GM19395 (cell line): ENCODE measurements at regions not wholly inside any gene's neighbourhood (a gene's known extent, or its start where the extent isn't known, plus 50 kb on each side); places are given as distances from the start of the nearest gene placed in this dataset.
A peak's percentile ranks its signal among the peaks of the same experiment; 100 is the strongest.

Source experiments
- ATAC-seq: cut with Tn5 transposase; IDR thresholded peaks from one replicate; pipeline ENCODE4 v1.9.1; 2021; ENCODE audit warnings: mild to moderate bottlenecking, moderate library complexity; ENCODE audit not compliant: unreplicated experiment

- no peak for ATAC-seq
These were observed 132.7 kb upstream of the SESN3 start for GRCh38 chr11:95363708-95364107.

GRCh38 chr11:95363164-95363563, 132.2 kb upstream of the SESN3 start:
- no peak for ATAC-seq

DNA sequence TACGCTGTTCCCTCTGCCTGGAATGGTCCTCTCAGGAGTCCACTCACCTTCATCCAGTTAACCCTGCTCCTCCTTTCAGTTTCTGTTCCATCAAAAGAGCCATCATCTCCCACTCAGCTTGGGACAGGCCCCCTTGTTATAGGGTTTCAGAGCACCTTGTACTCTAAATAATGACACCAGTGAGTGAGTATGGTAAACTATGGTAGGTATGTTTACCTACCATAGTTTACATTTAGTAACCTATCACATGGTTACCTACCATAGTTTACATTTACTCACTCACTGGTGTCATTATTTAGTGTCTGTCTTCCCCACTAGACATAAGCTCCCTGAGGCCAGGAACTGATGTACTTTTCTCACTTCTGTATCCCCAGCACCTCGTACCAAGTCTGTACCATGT, 130.2 kb upstream of the SESN3 start:
- no peak for ATAC-seq

DNA sequence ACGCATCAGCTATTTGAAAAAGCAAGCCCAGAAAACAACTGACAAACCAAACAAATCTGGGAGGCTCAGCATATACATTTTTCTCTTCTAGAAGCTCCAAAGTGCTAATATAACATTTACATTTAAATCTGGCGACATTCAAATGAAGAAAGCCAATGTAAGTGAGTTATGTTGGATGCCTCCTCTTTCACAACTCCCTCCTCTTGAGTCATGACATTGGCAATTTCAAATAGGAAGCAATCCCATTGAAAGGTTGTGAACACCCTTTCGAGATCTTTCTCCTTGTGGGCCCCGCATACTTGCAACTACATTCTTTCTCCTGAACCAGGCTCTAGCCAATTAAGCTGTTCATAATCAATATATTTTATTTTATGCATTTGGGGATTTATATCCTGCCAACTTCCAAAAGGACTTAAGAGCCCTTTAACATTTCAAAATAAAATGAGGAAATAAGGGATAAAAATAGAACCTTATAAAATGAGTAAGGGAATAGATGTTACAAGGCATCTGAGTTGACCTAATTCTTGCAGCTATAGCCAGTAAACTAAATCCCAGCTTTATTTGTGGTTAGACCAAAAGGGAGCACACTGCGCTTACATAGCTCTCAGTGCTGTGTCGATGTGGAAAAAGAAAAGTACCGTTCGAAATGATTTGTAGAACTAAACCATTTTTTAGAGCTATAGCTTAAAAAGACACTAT, 129.5 kb upstream of the SESN3 start:
- no peak for ATAC-seq

GRCh38 chr11:95359756-95360155, 128.8 kb upstream of the SESN3 start:
- ATAC-seq, result no peak

GRCh38 chr11:95359341-95359663, 128.3 kb upstream of the SESN3 start:
- ATAC-seq, result no peak

DNA sequence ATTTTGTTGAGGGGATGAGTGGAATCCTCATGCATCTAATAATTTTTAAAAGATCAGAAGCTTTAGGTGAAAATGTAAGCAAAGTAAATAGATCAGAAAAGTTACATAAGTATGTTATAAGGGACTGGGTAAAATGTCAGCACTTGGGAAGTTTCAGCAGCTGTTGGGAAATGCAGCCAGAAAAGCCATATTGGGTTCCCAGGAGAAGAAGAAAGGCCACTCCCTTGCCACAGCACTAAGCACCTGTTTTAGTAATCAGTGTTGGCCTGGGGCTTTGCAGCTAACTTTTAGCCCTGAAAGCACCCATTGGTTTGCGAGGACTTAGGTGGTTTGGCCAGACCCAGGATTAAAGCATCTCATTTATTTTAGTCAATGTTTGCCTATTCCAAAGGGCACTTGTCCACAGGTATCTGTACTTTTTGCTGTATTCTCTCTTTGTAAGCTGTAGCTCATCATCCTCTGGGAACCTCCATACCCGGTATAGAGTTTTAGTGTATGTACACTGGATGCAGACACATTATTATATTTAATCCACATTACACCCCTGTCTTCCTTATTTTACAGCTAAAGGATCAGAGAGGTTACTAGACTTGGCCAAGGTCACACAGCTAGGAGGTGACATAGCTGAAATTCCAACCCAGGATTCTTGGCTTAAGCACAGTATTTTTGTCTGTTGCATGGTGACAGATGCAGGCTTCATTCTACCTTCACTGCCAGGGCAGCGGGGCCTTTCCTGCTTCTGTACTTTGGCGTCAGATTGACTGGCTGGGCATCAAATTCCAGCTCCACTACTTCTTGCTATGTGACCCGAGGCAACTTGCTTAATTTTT, 127.7 kb upstream of the SESN3 start:
- ATAC-seq, result no peak

DNA sequence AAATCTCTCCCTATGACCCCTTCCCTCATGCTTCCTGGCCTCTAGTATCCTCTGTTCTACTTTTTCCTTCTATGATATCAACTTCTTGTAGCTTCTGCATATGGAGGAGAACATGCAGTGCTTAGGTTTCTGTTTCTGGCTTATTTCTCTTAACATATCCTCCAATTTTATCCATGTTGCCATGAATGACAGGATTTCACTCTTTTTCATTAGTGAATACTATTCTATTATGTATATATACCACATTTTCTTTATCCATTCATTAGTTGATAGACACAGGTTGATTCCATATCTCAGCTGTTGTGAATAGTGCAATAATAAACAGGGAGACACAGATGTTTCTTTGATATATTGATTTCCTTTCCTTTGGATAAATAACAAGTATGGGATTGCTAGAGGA, 123.3 kb upstream of the SESN3 start:
- ATAC-seq, result no peak

DNA sequence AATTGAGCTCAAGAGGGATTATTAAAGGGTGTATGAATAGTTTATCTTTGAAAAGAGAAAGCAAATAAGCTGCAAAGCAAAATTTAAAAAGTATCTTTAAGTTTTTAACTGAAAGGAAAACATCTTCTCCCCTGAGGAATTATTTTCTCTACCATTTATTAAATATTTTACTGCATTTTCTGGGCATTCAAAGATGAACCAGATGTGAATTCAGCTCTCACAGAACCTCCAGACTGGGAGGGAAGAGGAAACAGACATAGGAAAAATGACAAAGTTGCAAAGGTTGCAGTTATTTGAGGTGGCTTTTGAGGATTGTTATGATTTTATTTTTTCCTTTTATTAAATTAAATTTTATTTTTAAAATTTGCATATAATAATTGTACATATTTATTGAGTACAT, 122.7 kb upstream of the SESN3 start:
- ATAC-seq, result no peak

DNA sequence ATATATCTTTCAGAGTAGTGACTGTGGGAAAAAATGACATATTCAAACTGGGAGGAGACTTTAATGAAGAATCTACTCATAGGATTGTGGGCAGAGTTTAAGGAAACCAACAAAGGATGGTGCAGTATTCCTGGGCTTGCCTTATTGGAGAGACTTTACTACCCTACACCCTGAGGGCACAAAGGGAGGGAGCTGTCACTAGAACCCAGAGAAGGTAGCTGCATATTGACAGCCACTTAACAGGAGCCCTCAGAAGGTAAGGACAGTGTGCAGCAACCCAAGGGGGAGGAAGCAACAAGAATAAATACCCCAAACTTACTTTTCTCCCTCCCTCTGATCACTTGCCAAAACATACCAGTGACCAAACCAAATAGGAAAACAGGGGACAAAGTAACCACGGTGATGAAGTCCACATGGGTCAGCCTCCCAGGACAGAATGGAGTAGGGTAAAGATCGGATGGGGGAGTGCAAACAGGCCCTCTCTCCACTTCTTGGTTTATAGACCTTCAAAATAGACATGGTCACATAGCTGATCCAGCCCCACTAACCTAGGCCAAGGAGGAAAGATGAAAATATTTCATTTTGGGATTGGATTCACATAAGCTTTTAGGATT, 121.8 kb upstream of the SESN3 start:
- no peak for ATAC-seq

DNA sequence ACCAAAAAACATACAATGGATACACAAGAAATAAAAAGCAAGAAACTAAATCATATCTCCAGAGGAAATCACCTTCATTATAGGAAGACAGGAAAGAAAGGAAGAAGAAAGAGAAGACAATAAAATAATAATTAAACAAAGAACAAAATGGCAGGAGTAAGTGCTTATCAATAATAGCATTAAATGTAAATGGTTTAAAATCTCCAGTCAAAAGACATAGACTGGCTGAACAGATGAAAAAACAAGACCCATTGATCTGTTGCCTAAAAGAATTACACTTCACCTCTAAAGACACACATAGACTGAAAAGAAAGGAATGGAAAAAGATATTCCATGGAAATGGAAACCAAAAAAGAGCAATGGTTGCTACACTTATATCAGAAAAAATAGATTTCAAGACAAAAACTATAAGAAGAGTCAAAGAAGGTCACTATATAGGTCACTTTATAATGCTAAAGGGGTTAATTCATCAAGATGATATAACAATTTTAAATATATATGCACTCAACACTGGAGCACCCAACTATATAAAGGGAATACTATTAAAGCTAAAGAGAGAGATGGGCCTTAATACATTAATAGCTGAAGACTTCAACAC, 118.4 kb upstream of the SESN3 start:
- no peak for ATAC-seq

GRCh38 chr11:95346265-95346664, 115.3 kb upstream of the SESN3 start:
- no peak for ATAC-seq

GRCh38 chr11:95345651-95346050, 114.6 kb upstream of the SESN3 start:
- ATAC-seq, result peak; percentile 88

GRCh38 chr11:95344932-95345642, 114.1 kb upstream of the SESN3 start:
- no peak for ATAC-seq

- ATAC-seq, result no peak
These were observed 110.2 kb upstream of the SESN3 start for GRCh38 chr11:95341221-95341620.

DNA sequence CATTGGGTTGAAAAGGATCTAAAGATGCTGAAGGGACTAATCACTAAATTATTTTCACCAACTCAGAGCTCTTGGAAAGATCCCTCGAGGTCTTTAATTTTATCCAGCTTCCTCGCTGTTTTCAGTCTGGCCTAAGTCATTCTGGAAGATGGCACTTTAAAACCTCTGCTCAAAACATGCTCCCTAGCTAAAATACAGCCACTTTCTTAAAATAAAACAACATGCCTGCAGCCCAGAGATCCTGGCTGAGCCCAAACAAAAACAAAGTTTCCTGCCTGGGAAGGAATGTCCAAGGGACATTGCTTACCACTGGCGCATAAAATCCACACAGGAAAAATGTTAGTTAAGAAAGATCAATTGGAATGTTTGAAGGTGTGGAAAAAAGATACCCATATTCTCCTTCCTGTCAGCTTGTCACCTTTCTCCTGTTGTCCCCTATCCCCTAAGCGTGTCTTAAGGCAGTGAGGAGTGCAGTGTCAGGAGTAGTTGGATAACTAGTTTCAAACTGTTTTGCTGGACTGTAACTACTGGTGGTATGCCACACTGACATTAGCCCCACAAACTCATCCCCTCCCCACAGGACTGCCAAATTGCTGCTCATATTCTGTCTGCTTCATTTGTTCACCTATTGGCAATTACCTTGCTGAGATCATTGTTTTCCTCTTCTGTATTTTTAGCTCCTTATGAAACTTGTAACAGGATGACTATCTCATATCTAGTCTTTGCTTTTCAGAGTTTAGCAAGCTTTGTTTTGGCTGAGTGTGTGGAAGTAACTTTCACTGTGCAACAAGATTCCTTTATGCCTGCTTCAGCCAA, 108.3 kb upstream of the SESN3 start:
- ATAC-seq, result peak; percentile 51

GRCh38 chr11:95338430-95338991, 107.5 kb upstream of the SESN3 start:
- no peak for ATAC-seq

GRCh38 chr11:95337972-95338429, 107.0 kb upstream of the SESN3 start:
- peak; percentile 16 for ATAC-seq

DNA sequence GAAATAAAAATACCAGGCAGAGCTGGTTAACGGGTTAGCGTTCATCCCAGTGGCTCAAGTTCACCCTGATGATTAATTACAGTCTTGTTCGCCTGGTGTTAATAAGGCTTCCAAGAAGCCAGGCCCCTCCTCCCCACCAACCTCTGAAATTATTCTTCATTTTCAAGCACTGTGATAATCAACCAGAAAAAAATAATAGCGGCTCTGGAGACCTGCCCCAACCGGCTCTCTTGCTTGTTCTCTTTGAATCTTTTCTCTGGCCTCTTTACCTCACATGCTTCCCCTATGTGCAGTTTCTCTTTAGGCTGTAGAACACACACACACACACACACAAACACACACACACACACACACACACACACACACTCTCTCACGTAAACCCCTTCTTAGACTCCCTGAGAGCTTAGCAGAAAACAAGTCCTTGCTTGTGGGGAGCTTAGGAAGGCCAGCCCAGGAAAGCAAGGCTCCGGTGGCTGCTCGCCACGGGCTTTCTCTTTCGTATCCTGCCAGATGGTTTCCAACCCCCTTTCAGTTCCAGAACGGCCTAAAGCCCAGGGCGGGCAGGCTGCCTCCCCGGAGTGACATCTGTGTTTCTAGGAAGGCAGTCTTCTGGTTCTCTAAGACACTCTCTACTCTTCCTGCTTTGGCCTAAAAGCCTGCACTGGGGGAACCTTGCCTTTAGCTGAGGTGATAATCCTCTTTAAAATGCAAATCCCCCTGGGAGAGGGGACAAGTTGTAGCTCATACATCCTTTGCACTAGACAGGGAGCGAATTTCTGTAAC, 106.4 kb upstream of the SESN3 start:
- ATAC-seq, result peak; percentile 93
